Pons (tissue), 1 donor: ENCODE measurements at regions not wholly inside any gene's neighbourhood (a gene's known extent, or its start where the extent isn't known, plus 50 kb on each side); places are given as distances from the start of the nearest gene placed in this dataset.
A peak's percentile ranks its signal among the peaks of the same experiment; 100 is the strongest.
"Not testable (repeated sequence)": the region's sequence is repeated elsewhere in the genome, so short reads cannot be mapped to it uniquely, and the experiment has no call there.

Source experiments
- DNase-seq: peaks from one replicate; pipeline ENCODE4 v3.0.0-alpha.2; 2016; ENCODE audit warnings: low spot score

- no peak for DNase-seq
Observed at GRCh38 chr7:152541892-152542291, 106.1 kb upstream of the KMT2C start.

GRCh38 chr7:152539190-152539495 lies 103.3 kb upstream of the KMT2C start:
- not testable (repeated sequence) for DNase-seq

DNA sequence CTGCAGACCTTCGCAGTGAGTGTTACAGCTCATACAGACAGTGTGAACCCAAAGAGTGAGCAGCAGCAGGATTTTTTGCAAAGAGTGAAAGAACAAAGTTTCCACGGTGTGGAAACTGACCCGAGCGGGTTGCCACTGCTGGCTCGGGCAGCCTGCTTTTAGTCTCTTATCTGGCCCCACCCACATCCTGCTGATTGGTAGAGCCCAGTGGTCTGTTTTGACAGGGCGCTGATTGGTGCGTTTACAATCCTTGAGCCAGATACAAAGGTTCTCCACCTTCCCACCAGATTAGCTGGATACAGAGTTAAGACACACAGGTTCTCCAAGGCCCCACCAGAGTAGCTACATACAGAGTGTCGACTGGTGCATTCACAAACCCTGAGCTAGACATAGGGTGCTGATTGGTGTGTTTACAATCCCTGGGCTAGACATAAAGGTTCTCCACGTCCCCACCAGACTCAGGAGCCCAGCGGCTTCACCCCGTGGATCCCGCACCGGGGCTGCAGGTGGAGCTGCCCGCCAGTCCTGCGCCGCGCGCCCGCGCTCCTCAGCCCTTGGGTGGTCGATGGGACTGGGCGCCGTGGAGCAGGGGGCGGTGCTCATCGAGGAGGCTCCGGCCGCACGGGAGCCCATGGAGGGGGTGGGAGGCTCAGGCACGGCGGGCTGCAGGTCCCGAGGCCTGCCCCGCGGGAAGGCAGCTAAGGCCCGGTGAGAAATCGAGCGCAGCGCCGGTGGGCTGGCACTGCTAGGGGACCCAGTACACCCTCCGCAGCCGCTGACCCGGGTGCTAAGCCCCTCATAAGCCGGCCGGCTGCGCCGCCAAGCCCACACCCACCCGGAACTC lies 102.8 kb upstream of the KMT2C start:
- not testable (repeated sequence) for DNase-seq

- no peak for DNase-seq
Observed at GRCh38 chr7:152537639-152538038, 101.8 kb upstream of the KMT2C start.

GRCh38 chr7:152528612-152529011 lies 92.8 kb upstream of the KMT2C start:
- DNase-seq, result no peak

- DNase-seq, result no peak
Observed at GRCh38 chr7:152527610-152528032, 91.8 kb upstream of the KMT2C start.

DNA sequence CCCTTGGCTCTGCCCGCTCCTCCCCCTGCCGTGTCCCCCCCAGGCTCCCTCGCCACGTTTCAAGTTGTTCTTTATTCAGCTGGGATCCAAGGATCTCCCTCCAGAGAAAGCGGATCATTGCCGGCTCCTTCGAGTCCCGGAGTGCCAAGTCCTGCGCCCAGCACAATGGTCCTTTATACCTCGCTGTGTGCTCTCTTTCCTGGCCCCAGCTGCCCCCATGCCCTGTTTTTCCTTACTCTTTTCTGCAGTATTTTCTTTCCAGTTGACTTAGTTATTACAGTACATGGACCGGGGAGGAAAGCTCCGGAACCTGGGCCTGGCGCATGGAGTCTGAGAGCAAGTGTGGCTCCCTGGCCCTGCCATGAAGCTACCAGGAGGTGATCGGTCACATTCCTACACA lies 88.1 kb upstream of the KMT2C start:
- peak; percentile 34 for DNase-seq

DNA sequence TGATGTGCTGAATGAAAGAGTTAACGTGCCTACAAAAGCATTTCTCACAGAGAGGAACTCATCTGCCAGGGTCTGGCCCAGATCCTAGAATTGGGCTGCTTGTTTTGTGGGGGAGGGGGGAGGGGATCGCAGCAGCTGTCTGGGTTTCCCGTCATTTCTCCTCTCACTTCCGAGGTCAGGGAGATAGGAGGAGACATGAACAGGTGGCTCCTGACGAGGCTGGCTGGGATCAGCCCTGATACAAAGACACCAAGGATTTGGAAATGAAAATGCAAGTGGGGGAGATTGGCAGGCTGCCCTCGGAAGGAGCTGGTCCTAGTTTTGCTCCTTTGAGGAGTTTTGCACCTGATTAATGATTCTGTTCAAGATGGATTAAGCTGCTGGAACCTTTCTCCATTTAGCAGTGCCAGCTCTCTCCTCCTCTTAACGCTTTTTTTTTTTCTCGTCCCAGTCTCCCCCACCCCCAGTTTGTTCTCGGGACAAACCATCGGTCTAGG lies 86.8 kb upstream of the KMT2C start:
- DNase-seq, result peak; percentile 68

DNA sequence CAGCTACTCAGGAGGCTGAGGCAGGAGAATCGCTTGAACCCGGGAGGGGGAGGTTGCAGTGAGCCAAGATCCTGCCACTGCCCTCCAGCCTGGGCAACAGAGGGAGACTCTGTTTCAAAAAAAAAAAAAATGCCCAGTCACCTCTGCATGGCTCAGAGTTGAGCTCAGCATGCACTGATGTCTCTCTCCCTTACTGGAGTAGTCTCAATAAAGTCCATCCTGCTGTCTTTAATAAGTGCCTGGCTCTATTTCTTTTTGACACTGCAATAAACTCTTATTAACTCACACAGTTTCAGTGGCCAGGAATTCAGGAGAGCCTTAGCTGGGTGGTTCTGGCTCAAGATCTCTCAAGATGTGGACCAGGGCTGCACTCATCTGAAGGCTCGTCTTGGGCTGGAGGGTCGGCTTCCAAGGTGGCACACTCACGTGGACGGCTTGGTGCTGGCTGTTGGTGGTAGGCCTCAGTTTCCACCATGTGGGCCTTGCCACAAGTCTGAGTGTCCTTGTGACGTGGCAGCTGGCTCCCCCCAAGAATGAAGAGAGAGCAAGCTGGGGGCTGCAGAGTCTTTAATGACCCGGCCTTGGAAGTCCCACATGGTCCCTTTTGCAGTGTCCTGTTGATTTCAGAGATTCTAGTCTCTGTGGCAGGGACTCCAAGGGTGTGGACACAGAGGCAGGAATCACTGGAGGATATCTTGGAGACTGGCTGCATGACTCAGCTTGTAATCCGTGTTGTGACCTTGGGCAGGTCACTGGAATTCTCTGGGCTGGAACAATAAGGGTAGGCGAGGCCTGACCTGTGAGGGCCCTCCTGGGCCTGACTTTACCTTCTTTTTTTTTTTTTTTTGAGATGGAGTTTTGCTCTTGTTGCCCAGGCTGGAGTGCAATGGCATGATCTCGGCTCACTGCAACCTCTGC lies 85.9 kb upstream of the KMT2C start:
- DNase-seq, result no peak

GRCh38 chr7:152520861-152521302 lies 85.1 kb upstream of the KMT2C start:
- no peak for DNase-seq

- no peak for DNase-seq
Observed at GRCh38 chr7:152519290-152519689, 83.5 kb upstream of the KMT2C start.

- no peak for DNase-seq
Observed at GRCh38 chr7:152516216-152516615, 80.4 kb upstream of the KMT2C start.

DNA sequence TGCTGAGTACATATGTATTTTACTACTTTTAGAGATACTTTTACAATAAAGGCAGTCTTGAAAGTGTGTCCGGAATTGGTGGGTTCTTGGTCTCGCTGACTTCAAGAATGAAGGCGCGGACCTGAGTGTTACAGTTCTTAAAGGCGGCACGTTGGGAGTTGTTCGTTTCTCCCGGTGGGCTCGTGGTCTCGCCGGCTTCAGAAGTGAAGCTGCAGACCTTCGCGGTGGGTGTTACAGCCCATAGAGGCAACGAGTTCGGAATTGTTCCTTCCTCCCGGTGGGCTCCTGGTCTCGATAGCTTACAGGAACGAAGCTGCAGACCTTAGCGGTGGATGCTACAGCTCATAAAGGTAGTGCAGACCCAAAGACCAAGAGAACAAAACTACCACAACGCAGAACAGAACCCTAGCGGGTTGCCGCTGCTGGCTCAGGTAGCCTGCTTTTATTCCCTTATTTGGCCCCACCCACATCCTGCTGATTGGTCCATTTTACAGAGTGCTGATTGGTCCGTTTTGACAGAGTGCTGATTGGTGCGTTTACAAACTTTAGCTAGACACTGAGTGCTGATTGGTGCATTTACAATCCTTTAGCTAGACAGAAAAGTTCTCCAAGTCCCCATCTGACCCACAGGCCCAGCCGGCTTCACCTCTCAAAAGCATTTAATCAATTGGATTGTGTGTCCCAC lies 79.6 kb upstream of the KMT2C start:
- DNase-seq, result not testable (repeated sequence)

- DNase-seq, result no peak
Observed at GRCh38 chr7:152514771-152515105, 78.9 kb upstream of the KMT2C start.

- DNase-seq, result no peak
Observed at GRCh38 chr7:152513861-152514770, 78.3 kb upstream of the KMT2C start.

- no peak for DNase-seq
Observed at GRCh38 chr7:152512706-152513105, 76.9 kb upstream of the KMT2C start.

DNA sequence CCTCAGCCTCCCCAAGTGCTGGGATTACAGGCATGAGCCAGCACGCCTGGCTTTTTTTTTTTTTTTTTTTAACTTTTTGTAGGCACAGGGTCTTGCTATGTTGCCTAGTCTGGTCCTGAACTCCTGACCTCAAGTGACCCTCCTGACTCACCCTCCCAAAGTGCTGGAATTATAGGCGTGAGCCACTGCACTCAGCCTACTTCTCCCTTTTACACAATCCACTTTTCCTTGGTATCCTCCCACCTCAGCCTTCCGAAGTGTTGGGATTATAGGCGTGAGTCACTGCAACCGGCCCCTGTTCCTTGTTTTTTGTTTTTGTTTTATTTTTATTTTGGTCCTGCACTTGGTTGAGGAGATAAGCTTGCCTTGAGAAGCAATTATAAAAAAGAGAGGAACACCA lies 75.9 kb upstream of the KMT2C start:
- no peak for DNase-seq

DNA sequence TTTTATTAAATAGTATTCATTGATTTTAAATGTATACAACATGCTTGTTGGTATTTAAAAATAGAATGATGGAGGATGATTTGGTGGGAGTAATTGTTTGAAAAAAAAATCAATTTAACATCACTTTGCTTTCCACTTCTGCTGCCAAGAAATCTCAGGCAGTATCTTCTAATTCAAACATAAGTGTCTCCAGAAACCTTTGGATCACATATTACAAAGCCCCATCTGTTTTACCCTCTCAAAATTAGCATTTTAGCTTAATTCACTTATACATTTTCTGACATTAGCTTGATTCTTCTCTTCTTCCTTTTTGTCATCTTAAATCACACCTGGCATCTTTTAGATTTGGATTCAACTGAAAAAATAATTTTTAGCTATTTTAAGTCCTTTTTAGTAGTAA lies 72.9 kb upstream of the KMT2C start:
- DNase-seq, result no peak

- DNase-seq, result no peak
Observed at GRCh38 chr7:152505606-152506005, 69.8 kb upstream of the KMT2C start.

DNA sequence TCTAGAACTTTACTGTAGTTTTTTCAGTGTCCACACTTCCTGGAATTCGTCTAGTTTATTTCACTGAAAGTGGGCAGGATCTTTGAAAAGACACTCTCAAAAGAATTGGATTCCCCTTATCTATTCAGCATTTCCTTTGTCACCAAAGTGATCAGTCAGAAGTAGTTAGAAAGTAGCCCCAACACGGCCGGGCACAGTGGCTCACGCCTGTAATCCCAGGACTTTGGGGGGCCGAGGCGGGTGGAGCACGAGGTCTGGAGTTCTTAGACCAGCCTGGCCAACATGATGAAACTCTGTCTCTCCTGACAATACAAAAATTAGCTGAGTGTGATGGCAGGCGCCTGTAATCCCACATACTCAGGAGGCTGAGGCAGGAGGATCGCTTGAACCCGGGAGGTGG lies 69.0 kb upstream of the KMT2C start:
- DNase-seq, result no peak

GRCh38 chr7:152504367-152504766 lies 68.6 kb upstream of the KMT2C start:
- no peak for DNase-seq
